Neural cell (in vitro differentiated cells): ENCODE measurements at regions not wholly inside any gene's neighbourhood (a gene's known extent, or its start where the extent isn't known, plus 50 kb on each side); places are given as distances from the start of the nearest gene placed in this dataset.

ENCODE experiments used
- H2AFZ ChIP-seq: fragments of 200-600, 300-800 bp; sonication (generic), shearing (Covaris generic); 2 replicates; pipeline ENCODE4 v1.6.0; 2014; ENCODE audit warnings: low read depth, mild to moderate bottlenecking, antibody characterized with exemption, low read length, moderate library complexity
- H3F3A ChIP-seq: fragments of 200-600 bp; shearing (Covaris generic); 2 replicates; pipeline ENCODE4 v1.6.1; 2016; ENCODE audit warnings: mild to moderate bottlenecking, moderate library complexity, mixed read lengths, antibody characterized with exemption, low read length; ENCODE audit not compliant: insufficient read depth, poor library complexity, severe bottlenecking
- H3K27ac ChIP-seq: fragments of 200-600, 300-800 bp; sonication (generic), shearing (Covaris generic); 2 replicates; pipeline ENCODE4 v1.5.1; 2014; ENCODE audit warnings: mild to moderate bottlenecking, low read length, moderate library complexity
- H3K27me3 ChIP-seq: fragments of 300-800, 200-600 bp; sonication (generic), shearing (Covaris generic); 2 replicates; pipeline ENCODE4 v1.6.0; 2014; ENCODE audit warnings: mild to moderate bottlenecking, low read depth, low read length, moderate library complexity; ENCODE audit not compliant: insufficient read depth
- H3K36me3 ChIP-seq: fragments of 300-800, 200-600 bp; sonication (generic), shearing (Covaris generic); 2 replicates; pipeline ENCODE4 v1.5.1; 2014; ENCODE audit warnings: mild to moderate bottlenecking, antibody characterized with exemption, low read length, moderate library complexity; ENCODE audit not compliant: insufficient read depth
- H3K4me2 ChIP-seq: fragments of 300-800, 200-600 bp; sonication (generic), shearing (Covaris generic); 2 replicates; pipeline ENCODE4 v1.6.0; 2014; ENCODE audit warnings: mild to moderate bottlenecking, low read length
- H3K4me3 ChIP-seq: fragments of 300-800, 200-600 bp; sonication (generic), shearing (Covaris generic); 2 replicates; pipeline ENCODE4 v1.5.1; 2014; ENCODE audit warnings: mild to moderate bottlenecking, low read length, moderate library complexity
- H3K79me2 ChIP-seq: fragments of 200-600 bp; shearing (Covaris generic); replicated peaks from 2 replicates; pipeline ENCODE4 v1.6.0; 2014; ENCODE audit warnings: mild to moderate bottlenecking, low read length, moderate library complexity; ENCODE audit not compliant: insufficient read depth
- H3K9ac ChIP-seq: fragments of 300-800, 200-600 bp; sonication (generic), shearing (Covaris generic); 2 replicates; pipeline ENCODE4 v1.6.1; 2016; ENCODE audit warnings: mild to moderate bottlenecking, low read length, mixed read lengths
- H3K9me2 ChIP-seq: fragments of 200-600 bp; shearing (Covaris generic); 2 replicates; pipeline ENCODE4 v1.6.1; 2016; ENCODE audit warnings: mild to moderate bottlenecking, low read length, mixed read lengths; ENCODE audit not compliant: insufficient read depth
- H3K9me3 ChIP-seq: fragments of 200-600, 300-800 bp; sonication (generic), shearing (Covaris generic); 2 replicates; pipeline ENCODE4 v1.6.1; 2016; ENCODE audit warnings: mild to moderate bottlenecking, mixed run types, low read length, moderate library complexity, mixed read lengths
- H4K20me1 ChIP-seq: fragments of 200-600 bp; shearing (Covaris generic); 2 replicates; pipeline ENCODE4 v1.6.1; 2016; ENCODE audit warnings: mild to moderate bottlenecking, mixed run types; ENCODE audit not compliant: insufficient read depth
- EP300 ChIP-seq: fragments of 450-650 bp; conservative IDR thresholded peaks from 2 replicates; pipeline ENCODE4 v1.6.1; 2014; ENCODE audit warnings: antibody characterized with exemption, mild to moderate bottlenecking, moderate library complexity; ENCODE audit not compliant: poor library complexity, severe bottlenecking
- EZH2 ChIP-seq: fragments of 200-600, 300-800 bp; shearing (Covaris generic), sonication (generic); IDR thresholded peaks from 2 replicates; pipeline ENCODE4 v1.6.1; 2014; ENCODE audit warnings: antibody characterized with exemption, low read length, borderline replicate concordance, mild to moderate bottlenecking; ENCODE audit not compliant: insufficient read depth, poor library complexity, severe bottlenecking
- MXI1 ChIP-seq: fragments of 450-650 bp; conservative IDR thresholded peaks from 2 replicates; pipeline ENCODE4 v1.6.1; 2014; ENCODE audit warnings: antibody characterized with exemption, mild to moderate bottlenecking; ENCODE audit not compliant: poor library complexity, severe bottlenecking
- POLR2AphosphoS5 ChIP-seq: IDR thresholded peaks from 2 replicates; pipeline ENCODE4 v1.6.1; 2012
- RAD21 ChIP-seq: fragments of 450-650 bp; conservative IDR thresholded peaks from 2 replicates; pipeline ENCODE4 v1.6.1; 2014; ENCODE audit warnings: antibody characterized with exemption, mild to moderate bottlenecking, moderate library complexity
- REST ChIP-seq: IDR thresholded peaks from 2 replicates; pipeline ENCODE4 v1.6.1; 2012; ENCODE audit warnings: borderline replicate concordance
- SMC3 ChIP-seq: fragments of 450-650 bp; conservative IDR thresholded peaks from 2 replicates; pipeline ENCODE4 v1.6.1; 2014; ENCODE audit warnings: antibody characterized with exemption, mild to moderate bottlenecking, moderate library complexity; ENCODE audit not compliant: poor library complexity
- TAF1 ChIP-seq: IDR thresholded peaks from 2 replicates; pipeline ENCODE4 v1.6.1; 2012; ENCODE audit warnings: low read depth
- TF ChIP-seq, protein P1 (sequence below): fragments of 450-650 bp; IDR thresholded peaks from 2 replicates; pipeline ENCODE4 v1.5.1; 2014; ENCODE audit warnings: antibody characterized with exemption, mild to moderate bottlenecking, moderate library complexity; ENCODE audit not compliant: poor library complexity, severe bottlenecking

DNA sequence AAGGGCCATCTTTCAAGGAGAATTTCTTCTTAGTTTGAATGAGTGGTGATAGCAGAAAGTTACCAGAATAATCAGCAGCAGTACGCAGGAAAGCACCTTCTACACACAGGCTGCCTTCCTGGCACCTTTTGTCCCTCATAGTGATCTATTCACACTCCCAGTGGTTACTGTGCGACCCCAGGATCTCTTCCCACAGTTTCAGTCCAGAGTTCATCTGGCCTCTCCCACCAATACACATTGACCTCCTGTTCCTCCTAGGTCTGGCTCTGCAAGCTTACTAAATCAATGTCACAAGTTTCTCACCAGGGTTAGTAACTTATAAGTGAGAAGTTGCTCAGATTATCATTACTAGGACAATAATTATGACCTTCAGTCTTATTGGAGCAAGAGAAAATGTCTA, 99.1 kb upstream of the PIK3R1 start:
- Histone ChIP-seq H2AFZ (no peak overlapping the region), H3K4me2 (no peak overlapping the region), H3K36me3 (no peaks in the 10 kb centered on the region), H3K27ac (no peak overlapping the region), H4K20me1 (no peaks in the 10 kb centered on the region), H3F3A (no peaks in the 10 kb centered on the region), H3K79me2 (no peaks in the 10 kb centered on the region), H3K9ac (no peak overlapping the region), H3K27me3 (no peaks in the 10 kb centered on the region), H3K9me2 (no peaks in the 10 kb centered on the region), H3K4me3 (no peak overlapping the region), H3K9me3 (no peaks in the 10 kb centered on the region)
- no peak for TF ChIP-seq REST
- no peak for TF ChIP-seq TAF1
- no peak for TF ChIP-seq RAD21
- TF ChIP-seq POLR2AphosphoS5, result no peak
- TF ChIP-seq, protein P1, sequence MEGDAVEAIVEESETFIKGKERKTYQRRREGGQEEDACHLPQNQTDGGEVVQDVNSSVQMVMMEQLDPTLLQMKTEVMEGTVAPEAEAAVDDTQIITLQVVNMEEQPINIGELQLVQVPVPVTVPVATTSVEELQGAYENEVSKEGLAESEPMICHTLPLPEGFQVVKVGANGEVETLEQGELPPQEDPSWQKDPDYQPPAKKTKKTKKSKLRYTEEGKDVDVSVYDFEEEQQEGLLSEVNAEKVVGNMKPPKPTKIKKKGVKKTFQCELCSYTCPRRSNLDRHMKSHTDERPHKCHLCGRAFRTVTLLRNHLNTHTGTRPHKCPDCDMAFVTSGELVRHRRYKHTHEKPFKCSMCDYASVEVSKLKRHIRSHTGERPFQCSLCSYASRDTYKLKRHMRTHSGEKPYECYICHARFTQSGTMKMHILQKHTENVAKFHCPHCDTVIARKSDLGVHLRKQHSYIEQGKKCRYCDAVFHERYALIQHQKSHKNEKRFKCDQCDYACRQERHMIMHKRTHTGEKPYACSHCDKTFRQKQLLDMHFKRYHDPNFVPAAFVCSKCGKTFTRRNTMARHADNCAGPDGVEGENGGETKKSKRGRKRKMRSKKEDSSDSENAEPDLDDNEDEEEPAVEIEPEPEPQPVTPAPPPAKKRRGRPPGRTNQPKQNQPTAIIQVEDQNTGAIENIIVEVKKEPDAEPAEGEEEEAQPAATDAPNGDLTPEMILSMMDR, result no peak
- TF ChIP-seq EZH2, result no peak
- TF ChIP-seq EP300, result no peak
- TF ChIP-seq SMC3, result no peak
- no peak for TF ChIP-seq MXI1

GRCh38 chr5:68115584-68115983, 100.0 kb upstream of the PIK3R1 start:
- H2AFZ ChIP-seq, result no peak overlapping the region
- H3K27ac ChIP-seq, result no peak overlapping the region
- no peaks in the 10 kb centered on the region for H4K20me1 ChIP-seq
- no peaks in the 10 kb centered on the region for H3F3A ChIP-seq
- no peak overlapping the region for H3K9ac ChIP-seq
- H3K4me2 ChIP-seq, result no peak overlapping the region
- no peaks in the 10 kb centered on the region for H3K79me2 ChIP-seq
- no peaks in the 10 kb centered on the region for H3K36me3 ChIP-seq
- H3K9me3 ChIP-seq, result no peaks in the 10 kb centered on the region
- H3K9me2 ChIP-seq, result no peaks in the 10 kb centered on the region
- no peak overlapping the region for H3K4me3 ChIP-seq
- H3K27me3 ChIP-seq, result no peaks in the 10 kb centered on the region
- TF ChIP-seq EZH2 (no peak), EP300 (no peak), TAF1 (no peak), SMC3 (no peak), MXI1 (no peak), RAD21 (no peak), POLR2AphosphoS5 (no peak), REST (no peak)
- TF ChIP-seq, protein P1, result no peak
